ENCODE measurements at regions not wholly inside any gene's neighbourhood (a gene's known extent, or its start where the extent isn't known, plus 50 kb on each side); places are given as distances from the start of the nearest gene placed in this dataset.

- POLR2A ChIA-PET, result no interaction called here
Measured at GRCh38 chr4:130124066-130124465, 1028.1 kb downstream of the C4orf33 start.

GRCh38 chr4:130125467-130125866, 1029.5 kb downstream of the C4orf33 start:
- TF ChIP-seq ESRRA (IDR thresholded peaks at IDR 0.05; ENCODE audit: borderline replicate concordance, low read length), result no peak
- TF ChIP-seq PHF8 (IDR thresholded peaks at IDR 0.05; ENCODE audit: borderline replicate concordance, low read depth), result no peak
- TF ChIP-seq CBX2 (IDR thresholded peaks at IDR 0.05; ENCODE audit: borderline replicate concordance, low read depth), result no peak
- no peak for TF ChIP-seq NFE2L2 (conservative IDR thresholded peaks at IDR 0.05; ENCODE audit: low read length)
- TF ChIP-seq CHD4 (IDR thresholded peaks at IDR 0.05; ENCODE audit: borderline replicate concordance), result no peak
- no peak for TF ChIP-seq ZFP36 (IDR thresholded peaks at IDR 0.05; ENCODE audit: borderline replicate concordance, partially characterized antibody)
- no peak for TF ChIP-seq JUNB (IDR thresholded peaks at IDR 0.05)
- TF ChIP-seq HDAC2 (IDR thresholded peaks at IDR 0.05), result no peak
- H3K4me2 ChIP-seq, result no peak overlapping the region
- H3K9me3 ChIP-seq, result no peaks in the 10 kb centered on the region
- ATAC-seq (no peak), FAIRE-seq (no peak), DNase-seq (ENCODE audit: low read depth in 1 of 2, low spot score in 1 of 2) (no peak)
- H3K4me3 ChIP-seq, result no peak overlapping the region
- POLR2A ChIA-PET, result no interaction called here
- no peaks in the 10 kb centered on the region for H3K4me1 ChIP-seq
- H3K27ac ChIP-seq, result no peak overlapping the region
- CTCF ChIA-PET, result no interaction called here
- 46% methylated on average over 5 of the region's 5 CpGs for WGBS (ENCODE audit: missing lambda C conversion rate)

More at GRCh38 chr4:130124066-130124465, 1028.1 kb downstream of the C4orf33 start:
- CTCF ChIA-PET, result no interaction called here
- WGBS (ENCODE audit: missing lambda C conversion rate), result 22% methylated on average over 4 of the region's 4 CpGs
- Histone ChIP-seq H3K27ac (no peak overlapping the region), H3K4me1 (no peaks in the 10 kb centered on the region), H3K9me3 (no peaks in the 10 kb centered on the region), H3K4me3 (no peak overlapping the region), H3K4me2 (no peak overlapping the region)
- no peak for FAIRE-seq
- DNase-seq (ENCODE audit: low read depth in 1 of 2, low spot score in 1 of 2), result no peak
- ATAC-seq, result no peak
- TF ChIP-seq, protein P1, sequence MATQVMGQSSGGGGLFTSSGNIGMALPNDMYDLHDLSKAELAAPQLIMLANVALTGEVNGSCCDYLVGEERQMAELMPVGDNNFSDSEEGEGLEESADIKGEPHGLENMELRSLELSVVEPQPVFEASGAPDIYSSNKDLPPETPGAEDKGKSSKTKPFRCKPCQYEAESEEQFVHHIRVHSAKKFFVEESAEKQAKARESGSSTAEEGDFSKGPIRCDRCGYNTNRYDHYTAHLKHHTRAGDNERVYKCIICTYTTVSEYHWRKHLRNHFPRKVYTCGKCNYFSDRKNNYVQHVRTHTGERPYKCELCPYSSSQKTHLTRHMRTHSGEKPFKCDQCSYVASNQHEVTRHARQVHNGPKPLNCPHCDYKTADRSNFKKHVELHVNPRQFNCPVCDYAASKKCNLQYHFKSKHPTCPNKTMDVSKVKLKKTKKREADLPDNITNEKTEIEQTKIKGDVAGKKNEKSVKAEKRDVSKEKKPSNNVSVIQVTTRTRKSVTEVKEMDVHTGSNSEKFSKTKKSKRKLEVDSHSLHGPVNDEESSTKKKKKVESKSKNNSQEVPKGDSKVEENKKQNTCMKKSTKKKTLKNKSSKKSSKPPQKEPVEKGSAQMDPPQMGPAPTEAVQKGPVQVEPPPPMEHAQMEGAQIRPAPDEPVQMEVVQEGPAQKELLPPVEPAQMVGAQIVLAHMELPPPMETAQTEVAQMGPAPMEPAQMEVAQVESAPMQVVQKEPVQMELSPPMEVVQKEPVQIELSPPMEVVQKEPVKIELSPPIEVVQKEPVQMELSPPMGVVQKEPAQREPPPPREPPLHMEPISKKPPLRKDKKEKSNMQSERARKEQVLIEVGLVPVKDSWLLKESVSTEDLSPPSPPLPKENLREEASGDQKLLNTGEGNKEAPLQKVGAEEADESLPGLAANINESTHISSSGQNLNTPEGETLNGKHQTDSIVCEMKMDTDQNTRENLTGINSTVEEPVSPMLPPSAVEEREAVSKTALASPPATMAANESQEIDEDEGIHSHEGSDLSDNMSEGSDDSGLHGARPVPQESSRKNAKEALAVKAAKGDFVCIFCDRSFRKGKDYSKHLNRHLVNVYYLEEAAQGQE (IDR thresholded peaks at IDR 0.05), result no peak
- TF ChIP-seq ZC3H11A (IDR thresholded peaks at IDR 0.05) (no peak), MYC (IDR thresholded peaks at IDR 0.05; ENCODE audit: borderline replicate concordance, low read length) (no peak), RARB (CRISPR knock-in tag; IDR thresholded peaks at IDR 0.05) (no peak), NFE2L2 (conservative IDR thresholded peaks at IDR 0.05; ENCODE audit: low read length) (no peak), BHLHE40 (IDR thresholded peaks at IDR 0.05; ENCODE audit: low read depth, low read length) (no peak), CHD4 (IDR thresholded peaks at IDR 0.05; ENCODE audit: borderline replicate concordance) (no peak), KDM5A (IDR thresholded peaks at IDR 0.05) (no peak), MAFK (IDR thresholded peaks at IDR 0.05; ENCODE audit: partially characterized antibody) (no peak), MAZ (IDR thresholded peaks at IDR 0.05; ENCODE audit: borderline replicate concordance, low read depth, low read length) (no peak), POLR2AphosphoS2 (conservative IDR thresholded peaks at IDR 0.05; ENCODE audit: low read length) (no peak), EHF (CRISPR knock-in tag; IDR thresholded peaks at IDR 0.05) (no peak), PHF8 (IDR thresholded peaks at IDR 0.05; ENCODE audit: borderline replicate concordance, low read depth) (no peak), BCL3 (IDR thresholded peaks at IDR 0.05) (no peak), ESRRA (IDR thresholded peaks at IDR 0.05; ENCODE audit: borderline replicate concordance, low read length) (no peak), HOXB13 (CRISPR knock-in tag; IDR thresholded peaks at IDR 0.05; ENCODE audit: low read depth) (no peak), ELK1 (IDR thresholded peaks at IDR 0.05; ENCODE audit: low read depth, low read length) (no peak)
- TF ChIP-seq, protein P2, sequence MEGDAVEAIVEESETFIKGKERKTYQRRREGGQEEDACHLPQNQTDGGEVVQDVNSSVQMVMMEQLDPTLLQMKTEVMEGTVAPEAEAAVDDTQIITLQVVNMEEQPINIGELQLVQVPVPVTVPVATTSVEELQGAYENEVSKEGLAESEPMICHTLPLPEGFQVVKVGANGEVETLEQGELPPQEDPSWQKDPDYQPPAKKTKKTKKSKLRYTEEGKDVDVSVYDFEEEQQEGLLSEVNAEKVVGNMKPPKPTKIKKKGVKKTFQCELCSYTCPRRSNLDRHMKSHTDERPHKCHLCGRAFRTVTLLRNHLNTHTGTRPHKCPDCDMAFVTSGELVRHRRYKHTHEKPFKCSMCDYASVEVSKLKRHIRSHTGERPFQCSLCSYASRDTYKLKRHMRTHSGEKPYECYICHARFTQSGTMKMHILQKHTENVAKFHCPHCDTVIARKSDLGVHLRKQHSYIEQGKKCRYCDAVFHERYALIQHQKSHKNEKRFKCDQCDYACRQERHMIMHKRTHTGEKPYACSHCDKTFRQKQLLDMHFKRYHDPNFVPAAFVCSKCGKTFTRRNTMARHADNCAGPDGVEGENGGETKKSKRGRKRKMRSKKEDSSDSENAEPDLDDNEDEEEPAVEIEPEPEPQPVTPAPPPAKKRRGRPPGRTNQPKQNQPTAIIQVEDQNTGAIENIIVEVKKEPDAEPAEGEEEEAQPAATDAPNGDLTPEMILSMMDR (IDR thresholded peaks at IDR 0.05), result no peak
- TF ChIP-seq, protein P3, sequence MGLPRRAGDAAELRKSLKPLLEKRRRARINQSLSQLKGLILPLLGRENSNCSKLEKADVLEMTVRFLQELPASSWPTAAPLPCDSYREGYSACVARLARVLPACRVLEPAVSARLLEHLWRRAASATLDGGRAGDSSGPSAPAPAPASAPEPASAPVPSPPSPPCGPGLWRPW (IDR thresholded peaks at IDR 0.05), result no peak

All from A549 (cell line).